Lower leg skin (tissue), 4 donors: ENCODE measurements at regions not wholly inside any gene's neighbourhood (a gene's known extent, or its start where the extent isn't known, plus 50 kb on each side); places are given as distances from the start of the nearest gene placed in this dataset.

ENCODE experiments used
- DNase-seq, 2 donors: peaks; one replicate each; pipeline ENCODE4 v3.0.0-alpha.2; 2019; ENCODE audit warnings: low spot score in 2 of 2
- H3K4me3 ChIP-seq: fragments of 200-600 bp; sonication (generic); 2 replicates; pipeline ENCODE4 v1.5.1; 2017; ENCODE audit warnings: mild to moderate bottlenecking, low read depth; ENCODE audit not compliant: poor library complexity, severe bottlenecking
- CTCF ChIP-seq, 3 donors: fragments of 450-650 bp; IDR thresholded peaks; one replicate each; pipeline ENCODE4 v1.5.1; 2016; ENCODE audit warnings: antibody characterized with exemption in 3 of 3, mild to moderate bottlenecking in 3 of 3, moderate library complexity in 2 of 3
- POLR2A ChIP-seq, 2 donors: fragments of 450-650 bp; IDR thresholded peaks; one replicate each; pipeline ENCODE4 v1.6.1; 2016 to 2017; ENCODE audit warnings: antibody characterized with exemption in 2 of 2, mild to moderate bottlenecking in 1 of 2, moderate library complexity in 1 of 2
- WGBS, 2 donors: methylation state at CpG; one replicate each; pipeline ENCODE4 v1.1.5; 2018; 5-methylcytosine and 5-hydroxymethylcytosine counted together
- intact Hi-C: fragments of 100-400 bp; cut with DNase I; formaldehyde crosslinking; loops from one replicate; pipeline ENCODE4 v1.15.0; 2023; ENCODE audit warnings: low total_unique reads

GRCh38 chr12:30862486-30862885, 64.1 kb upstream of the TSPAN11 start:
- DNase-seq = no peak
- no peak overlapping the region for H3K4me3 ChIP-seq
- no peak for TF ChIP-seq POLR2A (IDR thresholded peaks at IDR 0.05)
- TF ChIP-seq CTCF (IDR thresholded peaks at IDR 0.05) = no peak
- 55 to 62% methylated on average over 5 of the region's 5 CpGs for WGBS, 2 donors
- intact Hi-C loops = no loop called here

GRCh38 chr12:30859226-30859625, 67.3 kb upstream of the TSPAN11 start:
- WGBS, 2 donors = 92 to 100% methylated on average over 2 of the region's 2 CpGs
- TF ChIP-seq POLR2A (IDR thresholded peaks at IDR 0.05) (no peak), CTCF (IDR thresholded peaks at IDR 0.05) (no peak)
- intact Hi-C loops = loop anchor here (10.0 kb wide), 2 partner anchors 126 to 406 kb away; no protein-coding TSS in a partner anchor
- H3K4me3 ChIP-seq = no peak overlapping the region
- no peak for DNase-seq

GRCh38 chr12:30858471-30858870, 68.1 kb upstream of the TSPAN11 start:
- H3K4me3 ChIP-seq = no peak overlapping the region
- intact Hi-C loops = loop anchor here (10.0 kb wide), 2 partner anchors 126 to 406 kb away; no protein-coding TSS in a partner anchor
- DNase-seq = no peak
- TF ChIP-seq CTCF (IDR thresholded peaks at IDR 0.05) (no peak), POLR2A (IDR thresholded peaks at IDR 0.05) (no peak)
- 73 to 82% methylated on average over 4 of the region's 4 CpGs for WGBS, 2 donors

- no peak overlapping the region for H3K4me3 ChIP-seq
- no peak for TF ChIP-seq CTCF (IDR thresholded peaks at IDR 0.05)
- no peak for TF ChIP-seq POLR2A (IDR thresholded peaks at IDR 0.05)
- intact Hi-C loops = loop anchor here (10.0 kb wide), 2 partner anchors 131 to 411 kb away; no protein-coding TSS in a partner anchor
- no peak for DNase-seq
- 90 to 94% methylated on average over 11 to 20 of the region's 20 CpGs for WGBS, 2 donors
These were observed 72.9 kb upstream of the TSPAN11 start for GRCh38 chr12:30853561-30854133.

- intact Hi-C loops = loop anchor here (10.0 kb wide), 2 partner anchors 134 to 414 kb away; no protein-coding TSS in a partner anchor
These were observed 75.9 kb upstream of the TSPAN11 start for GRCh38 chr12:30850684-30851083.

More at GRCh38 chr12:30850684-30851083, 75.9 kb upstream of the TSPAN11 start:
- no peak for DNase-seq
- TF ChIP-seq POLR2A (IDR thresholded peaks at IDR 0.05) = no peak
- no peak for TF ChIP-seq CTCF (IDR thresholded peaks at IDR 0.05)
- no peak overlapping the region for H3K4me3 ChIP-seq
- WGBS, 2 donors = 45 to 53% methylated on average over 8 of the region's 8 CpGs
